Testis (tissue), 2 donors: ENCODE measurements at regions not wholly inside any gene's neighbourhood (a gene's known extent, or its start where the extent isn't known, plus 50 kb on each side); places are given as distances from the start of the nearest gene placed in this dataset.

ENCODE experiments used
- POLR2A ChIP-seq: fragments of 450-650 bp; IDR thresholded peaks from one replicate; pipeline ENCODE4 v1.6.1; 2017; ENCODE audit warnings: antibody characterized with exemption, mild to moderate bottlenecking, moderate library complexity
- TF ChIP-seq, protein P1 (sequence below), 3 experiments: fragments of 450-650 bp in 2 of 3; fragments of 200-600 bp in 1 of 3; sonication (generic) in 1 of 3; IDR thresholded peaks; one replicate each; pipeline ENCODE4 v1.5.1; 2016 to 2019; ENCODE audit warnings: antibody characterized with exemption in 3 of 3, mild to moderate bottlenecking in 2 of 3, moderate library complexity in 1 of 3

DNA sequence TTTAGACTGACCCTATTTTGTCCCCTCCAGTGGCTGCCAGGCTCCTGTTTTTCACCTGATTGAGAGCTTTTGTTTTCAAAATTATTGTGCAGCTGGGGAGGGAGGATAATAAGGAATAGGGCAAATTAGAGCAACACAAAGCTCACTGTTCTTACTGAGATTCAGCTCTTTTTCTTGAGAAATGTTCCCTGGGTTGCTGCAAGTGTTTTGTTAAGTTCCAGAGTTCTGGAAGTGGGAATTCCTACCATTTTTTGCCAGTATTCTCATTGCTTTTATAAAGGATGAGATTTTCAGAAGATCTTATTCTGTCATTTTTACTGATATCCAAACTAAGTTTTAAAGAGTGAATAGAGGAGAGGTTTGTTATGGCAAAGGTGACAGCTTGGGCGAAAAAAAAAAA is 417.7 kb downstream of the SIPA1L2 start:
- TF ChIP-seq, protein P1, sequence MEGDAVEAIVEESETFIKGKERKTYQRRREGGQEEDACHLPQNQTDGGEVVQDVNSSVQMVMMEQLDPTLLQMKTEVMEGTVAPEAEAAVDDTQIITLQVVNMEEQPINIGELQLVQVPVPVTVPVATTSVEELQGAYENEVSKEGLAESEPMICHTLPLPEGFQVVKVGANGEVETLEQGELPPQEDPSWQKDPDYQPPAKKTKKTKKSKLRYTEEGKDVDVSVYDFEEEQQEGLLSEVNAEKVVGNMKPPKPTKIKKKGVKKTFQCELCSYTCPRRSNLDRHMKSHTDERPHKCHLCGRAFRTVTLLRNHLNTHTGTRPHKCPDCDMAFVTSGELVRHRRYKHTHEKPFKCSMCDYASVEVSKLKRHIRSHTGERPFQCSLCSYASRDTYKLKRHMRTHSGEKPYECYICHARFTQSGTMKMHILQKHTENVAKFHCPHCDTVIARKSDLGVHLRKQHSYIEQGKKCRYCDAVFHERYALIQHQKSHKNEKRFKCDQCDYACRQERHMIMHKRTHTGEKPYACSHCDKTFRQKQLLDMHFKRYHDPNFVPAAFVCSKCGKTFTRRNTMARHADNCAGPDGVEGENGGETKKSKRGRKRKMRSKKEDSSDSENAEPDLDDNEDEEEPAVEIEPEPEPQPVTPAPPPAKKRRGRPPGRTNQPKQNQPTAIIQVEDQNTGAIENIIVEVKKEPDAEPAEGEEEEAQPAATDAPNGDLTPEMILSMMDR (IDR thresholded peaks at IDR 0.05): no peak
- no peak for TF ChIP-seq POLR2A
